ACC112 (cell line): ENCODE measurements at regions not wholly inside any gene's neighbourhood (a gene's known extent, or its start where the extent isn't known, plus 50 kb on each side); places are given as distances from the start of the nearest gene placed in this dataset.

Experiments used
- H2AFZ ChIP-seq: fragments of 200-600 bp; sonication (generic); one replicate; pipeline ENCODE4 v1.6.0; 2017; ENCODE audit warnings: antibody characterized with exemption, low read length; ENCODE audit not compliant: unreplicated experiment
- H3K27ac ChIP-seq: fragments of 200-600 bp; sonication (generic); 2 replicates; pipeline ENCODE4 v1.5.1; 2014; ENCODE audit warnings: low read depth, mild to moderate bottlenecking, antibody characterized with exemption, low read length, moderate library complexity
- H3K27me3 ChIP-seq: fragments of 200-600 bp; sonication (generic); 2 replicates; pipeline ENCODE4 v1.6.1; 2014; ENCODE audit warnings: mild to moderate bottlenecking, antibody characterized with exemption, low read length, moderate library complexity, mixed read lengths; ENCODE audit not compliant: insufficient read depth
- H3K36me3 ChIP-seq: fragments of 200-600 bp; sonication (generic); 2 replicates; pipeline ENCODE4 v1.6.1; 2016; ENCODE audit warnings: mild to moderate bottlenecking, antibody characterized with exemption, low read length, moderate library complexity, mixed read lengths; ENCODE audit not compliant: insufficient read depth
- H3K4me1 ChIP-seq: fragments of 200-600 bp; sonication (generic); one replicate; pipeline ENCODE4 v1.6.1; 2016; ENCODE audit warnings: low read length, mixed read lengths; ENCODE audit not compliant: insufficient read depth, unreplicated experiment, control insufficient read depth
- H3K4me3 ChIP-seq: fragments of 200-600 bp; sonication (generic); 2 replicates; pipeline ENCODE4 v1.5.1; 2014; ENCODE audit warnings: mild to moderate bottlenecking, low read depth, low read length
- H3K79me2 ChIP-seq: fragments of 200-600 bp; sonication (generic); one replicate; pipeline ENCODE4 v1.6.0; 2016; ENCODE audit warnings: low read length; ENCODE audit not compliant: control insufficient read depth, unreplicated experiment, insufficient read depth

DNA sequence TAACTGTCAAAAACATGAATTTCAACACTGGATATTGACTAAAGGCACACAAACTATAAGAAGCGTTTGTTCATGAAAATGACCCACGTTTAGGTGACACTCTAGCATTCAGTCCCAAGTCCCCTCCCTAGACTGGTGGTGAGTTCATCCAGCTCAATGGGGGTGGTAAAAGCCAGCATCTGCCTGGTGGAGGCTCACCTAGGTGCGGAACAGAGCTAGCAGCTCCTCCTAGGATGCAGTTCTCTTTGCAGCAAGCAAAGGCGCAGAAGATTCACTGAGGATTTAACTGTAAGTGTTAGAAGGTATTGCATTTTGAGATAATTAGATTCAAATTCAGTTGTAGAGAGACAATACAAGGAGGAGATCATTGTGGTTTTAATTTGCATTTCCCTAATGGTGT lies 87.6 kb downstream of the VSTM2A start:
- no peaks in the 10 kb centered on the region for H3K79me2 ChIP-seq
- H3K36me3 ChIP-seq, result no peaks in the 10 kb centered on the region
- no peaks in the 10 kb centered on the region for H3K4me1 ChIP-seq
- H2AFZ ChIP-seq, result no peak overlapping the region
- H3K27me3 ChIP-seq, result no peaks in the 10 kb centered on the region
- no peak overlapping the region for H3K27ac ChIP-seq
- H3K4me3 ChIP-seq, result no peak overlapping the region

DNA sequence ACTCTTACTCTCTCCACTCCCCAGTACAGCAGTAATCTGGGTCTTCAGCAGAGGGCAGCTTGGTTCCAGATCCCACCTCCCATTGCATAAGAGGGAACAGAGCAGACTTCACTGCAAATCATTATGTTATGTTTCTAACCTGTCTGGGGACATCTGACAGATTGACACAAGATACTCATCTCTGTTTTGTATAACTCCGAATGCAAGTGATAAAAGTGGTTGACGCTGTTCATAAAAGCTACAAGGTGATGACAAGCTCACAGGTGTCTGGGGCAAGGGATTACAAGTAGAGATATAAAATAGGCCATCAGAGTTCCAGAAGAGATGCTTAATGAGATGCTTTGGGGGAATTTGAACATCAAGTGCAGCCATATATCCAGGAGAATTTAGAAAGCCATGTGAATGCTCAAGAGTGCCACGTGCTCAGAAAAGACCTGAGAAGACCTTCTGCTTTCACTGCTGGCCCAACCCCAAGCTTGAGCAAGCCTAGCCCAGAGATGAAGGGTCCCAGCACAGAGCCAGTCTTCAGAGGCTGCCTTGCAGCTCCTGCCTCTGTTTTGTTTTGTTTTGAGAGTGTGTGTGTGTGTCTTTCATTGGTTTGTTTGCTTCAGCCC lies 80.6 kb downstream of the VSTM2A start:
- no peaks in the 10 kb centered on the region for H3K36me3 ChIP-seq
- H2AFZ ChIP-seq, result no peak overlapping the region
- H3K79me2 ChIP-seq, result no peaks in the 10 kb centered on the region
- no peak overlapping the region for H3K27ac ChIP-seq
- no peak overlapping the region for H3K4me3 ChIP-seq
- H3K27me3 ChIP-seq, result no peaks in the 10 kb centered on the region
- H3K4me1 ChIP-seq, result no peaks in the 10 kb centered on the region
